ENCODE measurements at regions not wholly inside any gene's neighbourhood (a gene's known extent, or its start where the extent isn't known, plus 50 kb on each side); places are given as distances from the start of the nearest gene placed in this dataset.

DNA sequence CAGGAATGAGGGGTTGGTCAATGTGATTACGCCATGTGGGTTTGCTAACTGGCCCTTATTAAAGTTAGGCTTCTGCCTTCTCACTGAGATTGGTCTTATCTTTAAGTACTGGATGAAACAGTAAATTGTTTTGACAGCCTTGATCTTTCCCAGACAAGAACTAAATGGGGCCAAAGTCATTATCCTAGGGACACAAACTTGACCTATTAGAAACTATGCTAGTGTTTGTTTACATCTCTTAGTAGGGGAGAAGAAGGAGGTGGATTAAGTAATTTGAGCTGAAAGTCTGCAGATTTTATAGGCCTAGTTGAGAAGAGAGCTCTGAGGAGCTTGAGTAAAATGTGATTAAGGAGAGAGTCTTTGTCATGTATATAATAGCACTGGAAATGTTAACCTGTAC lies 386.9 kb downstream of the HTR7 start:
- no peak for DNase-seq (ENCODE audit: low read depth)

DNA sequence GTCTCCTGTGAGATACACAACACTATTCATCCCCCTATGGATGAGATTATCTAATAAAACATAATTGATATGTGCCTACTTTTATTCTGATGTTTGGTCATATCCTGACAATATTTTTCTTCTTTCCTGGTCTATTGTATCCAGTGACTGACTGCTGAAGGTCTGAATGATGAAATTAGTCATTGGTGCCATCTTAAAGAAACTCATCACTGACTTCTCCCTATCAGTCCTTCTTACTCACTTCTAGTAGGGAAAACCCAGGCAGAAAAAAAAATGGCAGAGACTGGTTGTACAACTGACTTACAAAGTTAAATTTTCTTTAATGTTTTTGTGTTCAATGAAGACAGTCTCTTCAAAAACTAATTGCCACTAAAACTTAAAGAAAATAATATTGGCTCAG lies 377.4 kb downstream of the HTR7 start:
- no peak for DNase-seq (ENCODE audit: low read depth)

DNA sequence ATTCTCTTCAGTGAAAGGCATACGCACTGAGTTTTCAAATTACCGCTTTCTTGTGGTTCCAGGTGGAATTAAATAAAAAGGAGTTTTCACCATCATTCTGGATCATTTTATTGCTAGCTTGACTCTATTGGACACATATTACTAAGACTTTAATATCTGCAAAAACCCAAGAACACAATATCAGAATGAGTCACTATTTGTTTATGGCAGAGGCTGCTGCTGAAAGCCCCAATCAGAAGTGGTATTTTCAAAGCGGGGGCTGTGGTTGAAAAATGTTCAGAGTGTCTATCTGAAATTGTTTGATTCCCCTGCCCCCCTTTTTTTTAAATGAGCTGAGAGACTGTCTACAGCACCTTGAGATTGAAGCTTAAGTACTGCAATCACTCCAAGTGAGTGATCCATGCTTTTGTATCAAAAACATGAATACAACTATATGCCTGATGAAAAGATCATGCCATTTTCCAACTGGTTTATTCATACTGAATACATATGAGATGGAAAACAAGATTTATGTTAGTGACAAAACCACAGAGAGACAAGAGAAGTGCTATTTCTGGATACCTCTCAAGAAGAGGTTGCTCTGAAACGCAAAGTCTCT lies 376.4 kb downstream of the HTR7 start:
- DNase-seq (ENCODE audit: low read depth), result no peak

DNA sequence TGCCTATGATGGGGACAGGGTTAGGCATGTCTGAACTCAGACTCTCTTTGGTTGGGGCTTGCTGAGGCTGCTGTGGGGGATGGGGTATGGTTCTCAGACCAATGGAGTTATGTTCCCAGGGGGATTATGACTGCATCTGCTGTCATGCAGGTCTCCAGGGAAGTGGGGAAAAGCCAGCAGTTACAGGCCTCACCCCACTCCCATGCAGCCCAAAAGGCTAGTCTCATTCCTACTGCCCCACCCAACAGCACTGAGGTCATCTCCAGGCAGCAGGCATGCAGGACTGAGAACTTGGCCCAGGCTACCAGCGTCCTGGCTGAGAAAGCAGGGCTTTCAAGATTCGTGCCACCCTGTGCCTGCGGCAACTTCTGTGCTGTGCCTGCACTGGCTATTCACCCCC lies 373.3 kb downstream of the HTR7 start:
- no peak for DNase-seq (ENCODE audit: low read depth)

DNA sequence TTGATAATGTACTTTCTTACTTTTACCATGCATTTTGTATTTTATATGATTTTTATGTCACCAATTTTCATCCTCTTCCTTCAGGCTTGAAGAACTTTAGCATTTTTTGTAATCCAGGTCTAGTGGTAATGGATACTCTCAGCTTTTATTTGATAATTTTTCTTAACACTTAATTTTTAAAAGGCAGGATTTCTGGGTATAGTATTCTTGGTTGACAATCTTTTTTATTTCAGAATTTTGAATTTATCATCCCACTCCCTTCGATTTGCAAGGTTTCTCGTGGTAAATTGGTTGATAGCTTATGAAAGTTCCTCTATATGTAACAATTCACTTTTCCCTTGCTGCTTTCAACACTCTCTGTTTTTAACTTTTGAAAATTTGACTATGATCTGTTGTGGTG lies 363.7 kb downstream of the HTR7 start:
- DNase-seq (ENCODE audit: low read depth), result no peak

DNA sequence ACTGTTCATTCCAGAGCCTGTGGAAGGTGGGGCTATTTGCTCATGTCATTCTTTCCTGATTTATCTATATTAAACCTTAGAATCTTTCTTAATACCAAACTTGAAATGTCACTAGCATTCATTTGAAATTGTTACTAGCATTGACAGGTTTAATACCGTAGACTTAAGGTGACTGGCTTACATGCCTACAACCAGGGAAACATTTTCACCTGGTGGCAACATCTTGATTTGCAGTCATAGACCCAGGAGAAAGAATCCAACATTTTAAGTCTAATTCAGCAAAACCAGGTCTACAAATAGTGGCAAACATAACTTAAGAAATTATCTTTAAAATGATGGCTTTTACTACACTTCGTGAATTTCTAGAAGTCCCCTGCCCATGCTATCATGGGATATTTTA lies 353.7 kb downstream of the HTR7 start:
- DNase-seq (ENCODE audit: low read depth), result no peak

DNA sequence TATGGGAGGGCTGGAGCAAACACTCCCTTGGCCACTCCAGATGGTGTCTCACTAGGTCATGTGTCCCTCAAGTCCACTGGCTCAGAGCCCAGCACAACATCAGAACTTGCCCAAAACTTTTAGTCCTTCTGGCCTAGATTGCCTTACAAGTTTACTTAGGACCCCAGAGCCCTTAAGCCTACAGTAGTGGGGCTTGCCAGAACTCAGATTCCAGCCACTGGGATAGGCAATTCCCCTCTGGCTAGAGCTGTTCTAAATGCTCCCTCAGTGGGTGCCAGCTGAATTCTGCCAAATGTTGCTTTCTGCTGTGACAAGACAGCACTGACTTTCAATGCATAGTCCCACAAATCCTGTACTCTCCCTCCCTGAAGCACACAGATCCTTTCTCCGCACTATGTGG lies 331.1 kb downstream of the HTR7 start:
- DNase-seq (ENCODE audit: low read depth), result no peak

DNA sequence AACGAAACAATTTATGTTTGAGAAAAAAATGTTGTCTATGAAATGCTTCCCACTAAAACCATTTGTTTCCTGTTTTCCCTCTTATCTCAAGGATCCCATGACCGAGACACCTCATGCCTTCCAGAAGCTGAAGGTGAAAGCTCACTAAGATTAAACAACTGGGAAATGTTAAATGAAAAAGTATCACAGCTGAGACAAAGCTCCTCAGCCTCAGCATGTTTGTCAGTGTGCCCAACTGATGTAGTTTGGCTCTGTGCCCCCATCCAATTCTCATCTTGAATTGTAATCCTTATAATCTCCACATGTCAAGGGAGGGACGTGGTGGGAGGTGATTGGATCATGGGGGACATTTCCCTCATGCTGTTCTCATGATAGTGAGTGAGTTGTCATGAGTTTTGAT lies 327.3 kb downstream of the HTR7 start:
- DNase-seq (ENCODE audit: low read depth), result peak; percentile 14

DNA sequence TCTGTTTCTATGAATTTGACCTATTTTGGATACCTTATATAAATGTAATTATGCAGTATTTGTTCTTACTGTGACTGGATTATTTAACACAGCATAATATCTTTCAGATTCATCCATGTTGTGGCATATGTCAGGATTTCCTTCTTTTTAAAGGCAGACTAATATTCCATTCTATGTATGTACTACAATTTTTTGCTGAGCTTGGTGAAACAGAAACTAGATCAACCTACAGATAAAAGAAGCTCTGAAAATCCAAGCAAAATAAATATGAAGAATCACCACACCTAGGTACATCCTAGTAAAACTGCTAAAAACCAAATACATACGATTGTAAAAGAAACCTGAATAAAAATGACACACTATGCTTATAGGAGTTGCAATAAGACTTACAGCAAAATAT lies 300.5 kb downstream of the HTR7 start:
- DNase-seq (ENCODE audit: low read depth), result no peak

DNA sequence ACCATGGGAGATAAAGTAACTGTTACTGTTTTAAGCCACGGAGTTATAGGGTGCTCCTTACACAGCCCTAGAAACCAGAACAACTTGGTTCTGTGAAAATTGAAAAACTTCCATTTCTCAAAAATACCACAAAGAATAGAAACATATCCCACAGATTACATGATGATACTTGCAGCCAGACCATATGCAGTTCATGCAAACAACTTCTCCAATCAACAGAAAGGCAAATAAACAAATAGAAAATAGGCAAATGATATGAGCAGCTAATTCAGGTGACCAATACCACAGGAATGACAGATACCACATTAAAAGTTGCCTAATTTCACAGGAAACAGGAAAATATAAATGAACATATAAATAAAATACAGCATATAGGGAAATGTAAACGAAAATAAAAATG lies 297.5 kb downstream of the HTR7 start:
- DNase-seq (ENCODE audit: low read depth), result no peak

DNA sequence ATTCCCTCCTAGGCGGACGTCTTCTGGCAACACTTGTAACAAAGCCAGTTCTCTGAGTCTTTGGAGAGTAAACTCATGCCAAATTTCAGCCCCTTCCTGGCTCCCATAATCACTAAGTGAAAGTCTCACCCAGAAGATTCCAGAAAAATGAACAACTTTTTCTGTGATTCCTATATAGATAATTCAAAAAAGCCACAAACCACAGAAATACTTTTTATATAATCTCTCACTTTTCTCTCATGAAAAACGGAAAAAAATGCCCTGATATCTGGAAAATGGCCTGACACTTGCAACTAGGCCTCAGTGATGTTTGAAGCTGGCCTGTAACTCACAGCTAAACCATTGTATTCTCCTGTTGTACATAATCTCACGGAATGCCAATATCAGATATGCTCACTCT lies 296.2 kb downstream of the HTR7 start:
- no peak for DNase-seq (ENCODE audit: low read depth)

DNA sequence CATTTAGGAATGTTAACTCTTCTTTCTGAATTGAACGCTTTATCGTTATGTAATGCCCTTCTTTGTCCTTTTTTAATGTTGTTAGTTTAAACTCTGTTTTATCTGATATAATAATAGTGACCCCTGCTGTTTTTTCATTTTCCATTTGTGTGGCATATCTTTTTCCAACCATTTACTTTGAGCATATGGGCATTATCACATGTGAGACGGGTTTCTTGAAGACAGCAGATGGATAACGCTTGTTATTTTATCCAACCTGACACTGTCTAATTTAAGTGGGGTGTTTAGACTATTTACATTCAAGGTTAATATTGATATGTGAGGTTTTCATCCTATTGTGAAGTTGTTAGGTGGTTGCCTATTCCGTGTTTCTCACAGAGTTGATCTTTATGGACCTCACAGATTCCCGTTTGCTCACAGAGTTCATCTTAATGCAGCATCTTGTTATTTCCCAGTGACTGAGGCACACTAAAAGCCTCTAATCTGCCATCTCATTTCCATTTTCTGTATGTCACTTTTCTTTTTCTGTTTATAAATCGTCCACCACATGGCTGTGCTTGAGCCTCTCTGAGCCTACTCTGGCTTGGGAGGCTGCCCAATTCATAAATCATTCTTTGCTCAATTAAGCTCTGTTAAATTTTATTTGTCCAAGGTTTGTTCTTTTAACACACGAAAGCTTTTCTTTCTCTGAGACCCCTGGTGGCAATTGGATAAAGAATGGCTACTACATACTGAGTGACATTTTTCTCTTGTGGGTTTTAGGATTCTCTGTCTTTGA lies 286.2 kb downstream of the HTR7 start:
- no peak for DNase-seq (ENCODE audit: low read depth)

DNA sequence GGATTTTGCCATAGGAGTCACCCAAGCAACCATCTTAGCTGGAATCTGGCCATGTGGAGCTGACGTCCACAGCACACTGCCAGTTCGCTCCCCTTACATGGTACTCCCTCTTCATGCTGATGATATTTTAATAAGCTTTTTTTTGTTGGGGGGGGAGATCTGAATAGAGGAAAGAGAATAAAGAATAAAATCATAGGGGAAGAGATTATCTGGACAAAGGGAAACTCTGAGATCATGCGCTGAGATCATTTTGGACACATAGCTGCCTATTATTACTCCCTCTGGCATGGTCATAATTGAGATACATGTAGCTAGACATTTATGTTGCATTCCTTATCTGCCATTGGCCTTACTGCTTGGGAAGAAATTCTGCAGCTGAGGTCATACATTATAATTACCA lies 282.7 kb downstream of the HTR7 start:
- DNase-seq (ENCODE audit: low read depth), result no peak

DNA sequence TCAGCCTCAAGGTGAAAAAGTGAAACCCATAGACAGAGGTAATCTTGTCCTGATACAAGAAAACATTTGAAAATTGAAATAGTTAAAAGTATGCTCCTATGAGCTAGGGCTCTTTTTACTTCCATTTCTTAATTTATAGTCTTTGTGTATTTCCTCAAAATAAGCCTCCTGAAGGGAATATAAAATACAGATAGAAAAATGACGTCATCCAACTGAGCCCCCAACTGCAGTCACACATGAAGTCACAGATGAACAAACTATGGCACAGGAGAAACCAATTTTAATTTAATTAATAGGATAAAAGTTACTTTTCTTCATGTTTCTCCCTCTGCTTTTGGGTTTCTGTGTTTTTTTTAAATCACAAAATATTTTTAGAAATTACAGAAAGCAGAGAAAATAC lies 280.3 kb downstream of the HTR7 start:
- no peak for DNase-seq (ENCODE audit: low read depth)

DNA sequence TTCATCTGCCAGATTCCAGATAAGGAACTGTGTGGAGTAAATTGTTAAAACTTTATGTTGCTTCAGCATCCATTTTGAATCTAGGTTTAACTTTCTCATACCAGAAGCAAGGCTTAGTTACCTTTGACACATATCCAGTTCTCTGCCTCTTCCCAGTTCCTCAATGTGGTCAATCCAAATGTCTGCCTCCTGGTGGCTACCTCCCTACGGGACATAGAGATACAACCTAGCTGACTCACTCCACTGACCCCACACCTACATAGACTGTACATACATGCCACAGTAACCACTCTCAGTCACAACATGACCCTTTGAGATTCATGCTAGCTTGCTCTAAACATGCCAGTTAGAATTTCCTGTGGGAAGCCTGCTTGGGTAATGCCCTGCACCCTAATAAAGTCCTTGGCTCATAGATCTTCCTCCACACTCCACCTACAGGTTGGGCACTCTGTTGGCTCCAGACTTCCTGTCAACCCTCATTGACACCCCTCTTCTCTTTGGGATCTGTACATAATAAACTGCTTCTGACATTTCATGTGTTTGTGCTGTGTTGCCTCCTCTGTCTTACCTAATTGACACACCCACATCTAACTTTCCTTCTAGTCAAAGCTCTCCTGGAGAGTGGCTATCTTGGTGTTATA lies 278.1 kb downstream of the HTR7 start:
- DNase-seq (ENCODE audit: low read depth), result peak; percentile 71

DNA sequence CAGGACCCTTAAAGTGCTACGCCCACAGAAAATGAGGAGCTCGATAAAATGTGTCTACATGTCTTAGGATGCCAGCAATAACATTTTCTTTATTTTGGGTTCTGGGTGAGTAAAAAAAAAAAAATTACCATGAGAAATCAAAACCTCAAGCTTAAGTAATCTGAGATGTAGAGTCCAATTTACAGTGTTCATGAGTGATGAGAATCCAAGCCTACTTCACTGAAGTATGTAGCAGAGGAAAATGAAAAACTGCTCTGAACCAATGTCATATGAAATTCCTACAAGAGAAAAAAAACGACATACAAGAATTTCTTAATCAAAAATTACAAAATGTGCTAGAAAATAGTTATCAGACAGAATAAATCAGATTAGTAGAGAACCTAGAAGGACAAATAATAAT lies 274.4 kb downstream of the HTR7 start:
- no peak for DNase-seq (ENCODE audit: low read depth)

DNA sequence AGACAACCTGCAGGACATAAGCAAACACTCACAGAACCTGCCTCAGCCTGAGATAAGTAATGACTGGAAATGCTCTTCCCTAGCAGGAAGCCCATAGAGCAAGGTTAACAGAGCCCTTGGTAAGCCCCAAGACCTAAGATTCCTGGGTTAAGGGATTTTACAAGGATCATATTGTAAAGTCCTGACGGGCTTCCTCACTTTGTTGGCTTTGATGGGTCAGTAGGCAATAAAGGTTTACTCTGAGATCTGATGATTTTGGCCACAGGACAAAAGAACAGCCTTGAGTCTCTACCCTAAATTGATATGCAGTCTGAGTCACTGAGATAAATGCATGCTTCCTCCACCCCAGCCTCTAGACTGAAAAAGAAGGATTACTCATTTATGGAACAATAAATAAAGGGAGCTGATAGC lies 270.8 kb downstream of the HTR7 start:
- peak; percentile 75 for DNase-seq (ENCODE audit: low read depth)

DNA sequence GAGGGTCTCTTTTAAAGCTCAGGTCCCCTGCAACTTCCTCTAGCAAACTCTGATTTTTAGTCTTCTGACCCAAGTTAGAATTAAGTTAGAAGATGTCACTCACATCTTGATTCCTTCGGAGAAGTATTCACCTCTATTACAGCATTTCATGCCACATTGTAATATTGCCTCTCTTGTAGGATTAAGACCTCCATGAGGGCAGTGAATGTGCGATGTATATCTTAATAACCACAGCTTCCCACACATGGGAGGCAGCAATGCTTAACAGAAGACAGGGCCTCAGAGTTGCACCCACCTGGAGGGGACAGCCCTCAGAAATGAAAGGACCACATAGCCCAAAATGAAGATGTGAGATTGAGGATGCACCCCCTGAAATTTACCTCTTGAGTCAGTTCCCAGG lies 270.3 kb downstream of the HTR7 start:
- no peak for DNase-seq (ENCODE audit: low read depth)

DNA sequence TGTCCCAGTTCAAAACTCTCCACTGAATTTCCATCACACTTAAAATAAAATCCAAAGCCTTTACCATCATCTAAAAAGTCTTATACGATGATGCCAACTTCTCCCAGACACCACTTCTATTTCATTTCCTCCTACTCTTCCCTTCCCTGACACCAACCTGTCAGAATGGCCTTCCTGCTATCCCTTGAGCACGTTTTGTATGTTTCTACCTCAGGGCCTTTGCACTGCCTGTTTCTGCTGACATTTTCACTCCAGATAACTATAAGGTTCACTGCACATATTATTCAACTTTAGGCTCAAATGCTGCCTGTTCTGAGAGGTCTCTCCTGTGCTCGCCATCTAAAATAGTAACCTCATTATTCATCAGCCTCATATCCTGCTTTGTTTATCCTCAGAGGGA lies 269.6 kb downstream of the HTR7 start:
- no peak for DNase-seq (ENCODE audit: low read depth)

DNA sequence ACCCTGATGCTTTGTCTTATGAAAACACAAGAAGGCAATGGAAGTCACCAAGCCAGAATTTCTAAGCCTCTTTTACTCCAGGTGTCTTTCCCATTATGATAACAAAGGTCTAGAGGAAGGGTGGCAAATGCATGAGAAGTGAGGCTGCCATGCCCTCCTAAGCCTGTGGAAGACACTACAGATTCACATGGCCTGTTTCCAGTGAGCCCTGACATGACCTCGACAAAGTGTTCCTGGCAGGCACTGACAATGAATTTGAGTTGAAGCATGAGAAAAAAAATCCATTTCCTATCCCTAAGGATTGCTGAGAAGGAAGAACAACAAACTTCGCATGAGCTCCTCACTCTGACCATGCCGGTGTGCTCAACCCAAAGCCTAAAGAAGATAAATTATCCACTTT lies 268.0 kb downstream of the HTR7 start:
- no peak for DNase-seq (ENCODE audit: low read depth)

DNA sequence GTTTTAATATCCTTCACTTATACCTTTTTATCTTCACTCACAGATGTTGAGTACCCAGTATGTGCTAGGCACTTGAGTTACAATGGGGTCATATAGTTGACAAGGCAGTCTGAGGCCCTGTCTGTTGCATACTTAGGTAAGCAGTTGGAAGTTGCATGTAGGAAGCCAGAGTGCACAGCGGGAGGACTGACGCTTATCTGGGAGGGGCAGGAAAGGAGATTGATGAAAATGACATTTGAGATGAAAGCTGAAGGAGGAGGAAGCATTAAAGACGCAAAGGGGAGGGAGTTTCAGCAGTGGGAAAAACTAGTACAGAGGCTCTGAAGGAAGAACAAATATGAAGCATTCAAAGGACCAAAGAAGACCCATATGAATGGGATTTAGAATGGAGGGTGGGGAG lies 266.2 kb downstream of the HTR7 start:
- no peak for DNase-seq (ENCODE audit: low read depth)

DNA sequence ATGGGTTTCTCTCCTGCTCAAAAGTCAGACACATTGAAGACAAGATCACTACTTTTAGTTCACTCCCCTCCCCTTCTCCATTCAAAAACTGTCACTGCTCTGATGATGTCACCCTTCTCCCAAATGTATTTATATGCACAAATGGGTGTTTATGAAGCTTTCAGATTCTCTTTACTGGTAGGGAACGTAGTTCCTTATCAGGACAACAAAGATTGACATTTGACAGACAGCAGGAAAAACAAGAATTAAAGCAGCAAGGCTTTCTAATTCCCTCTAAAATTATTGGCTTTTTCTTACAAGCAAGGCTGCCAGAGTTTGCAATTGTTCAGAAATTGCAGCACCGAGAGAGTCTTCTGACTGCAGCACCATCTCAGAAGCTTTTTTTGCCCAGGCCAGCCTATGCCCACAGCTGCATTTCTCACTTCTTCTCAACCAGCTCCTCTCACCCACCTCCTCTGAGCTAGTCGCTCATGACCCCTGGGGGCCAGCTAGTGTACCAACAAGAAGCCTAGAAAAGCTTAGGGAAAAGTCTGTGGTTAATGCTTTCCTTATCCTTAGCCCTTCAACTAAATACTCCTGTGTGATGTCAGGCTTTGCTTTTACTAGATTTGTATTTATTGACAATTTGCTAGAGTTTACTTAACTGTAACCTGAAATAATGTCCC lies 265.1 kb downstream of the HTR7 start:
- DNase-seq (ENCODE audit: low read depth), result no peak

DNA sequence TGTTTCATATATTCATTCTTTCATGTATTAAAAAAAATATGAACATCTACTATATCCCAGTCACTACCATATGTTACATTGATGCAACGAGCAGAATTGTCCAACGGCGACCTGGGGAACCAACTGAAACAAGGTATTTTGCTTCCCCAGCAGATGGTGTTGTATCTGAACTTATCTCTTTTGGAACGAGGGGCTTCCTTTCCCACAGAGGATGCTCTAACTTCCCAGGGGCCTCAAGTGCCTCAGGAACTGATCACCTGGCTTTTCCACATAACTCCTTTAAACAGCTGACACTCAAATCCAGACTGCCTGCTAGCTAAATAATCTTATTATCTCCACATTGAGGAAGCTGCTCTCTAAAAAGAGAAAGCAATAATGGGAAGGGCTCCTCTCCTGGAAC lies 259.3 kb downstream of the HTR7 start:
- DNase-seq (ENCODE audit: low read depth), result no peak

Measured in non-pigmented ciliary epithelial cell (primary cell).